IMR-90 (cell line): ENCODE measurements at regions not wholly inside any gene's neighbourhood (a gene's known extent, or its start where the extent isn't known, plus 50 kb on each side); places are given as distances from the start of the nearest gene placed in this dataset.

Source experiments
- ATAC-seq: fragments of 200-7000 bp; cut with Tn5 transposase; 2 replicates; pipeline ENCODE4 v1.9.1; 2020; ENCODE audit warnings: low read depth, mild to moderate bottlenecking, moderate library complexity
- BruUV-seq: library from RNA; stranded (reverse); fragments of 400-500 nt; replicated peaks from 2 replicates; lab custom pipeline; 2021; lab: Mats Ljungman, UMichigan
- CTCF ChIA-PET: fragments of 300-600 bp; formaldehyde crosslinking; extraction: SDS; loops from one replicate; lab custom pipeline; 2021; ENCODE audit warnings: antibody characterized with exemption; lab: Yijun Ruan, JAX
- POLR2A ChIA-PET: fragments of 300-600 bp; sonication (Branson Sonifier 250); formaldehyde crosslinking; loops from one replicate; lab custom pipeline; 2022; ENCODE audit warnings: antibody characterized with exemption; ENCODE audit not compliant: unreplicated experiment; lab: Charles Lee
- DNase-seq: peaks from one replicate; pipeline ENCODE4 v3.0.0; 2013
- H2AFZ ChIP-seq: replicated peaks from 2 replicates; pipeline ENCODE3; 2013; ENCODE audit warnings: low read length, mild to moderate bottlenecking; ENCODE audit not compliant: poor library complexity
- H2AK5ac ChIP-seq: 2 replicates; pipeline ENCODE4 v1.6.1; 2013; ENCODE audit warnings: low read depth, low read length, inconsistent platforms
- H2AK9ac ChIP-seq: replicated peaks from 2 replicates; pipeline ENCODE3; 2013; ENCODE audit warnings: mild to moderate bottlenecking, low read depth, low read length, moderate library complexity; ENCODE audit not compliant: poor library complexity
- H2BK120ac ChIP-seq: 2 replicates; pipeline ENCODE4 v1.6.1; 2013; ENCODE audit warnings: low read depth, low read length, inconsistent platforms
- H2BK15ac ChIP-seq: 3 replicates; pipeline ENCODE4 v1.6.1; 2013; ENCODE audit warnings: low read depth, low read length, inconsistent platforms
- H2BK20ac ChIP-seq: 2 replicates; pipeline ENCODE4 v1.6.1; 2013; ENCODE audit warnings: low read depth, mild to moderate bottlenecking, inconsistent platforms, low read length, moderate library complexity
- H2BK5ac ChIP-seq: 2 replicates; pipeline ENCODE4 v1.6.1; 2013; ENCODE audit warnings: mild to moderate bottlenecking, low read depth, low read length, inconsistent platforms; ENCODE audit not compliant: poor library complexity, severe bottlenecking
- H3K14ac ChIP-seq: replicated peaks from 2 replicates; pipeline ENCODE4 v1.6.1; 2013; ENCODE audit warnings: low read depth, low read length, inconsistent platforms
- H3K18ac ChIP-seq: 2 replicates; pipeline ENCODE4 v1.6.1; 2013; ENCODE audit warnings: low read depth, low read length, control low read depth
- H3K23ac ChIP-seq: 2 replicates; pipeline ENCODE4 v1.6.1; 2013; ENCODE audit warnings: low read depth, low read length, inconsistent platforms
- H3K27ac ChIP-seq: 2 replicates; pipeline ENCODE4 v1.5.1; 2013; ENCODE audit warnings: mild to moderate bottlenecking, control low read depth, low read length; ENCODE audit not compliant: insufficient read depth
- H3K27me3 ChIP-seq: 2 replicates; pipeline ENCODE4 v1.6.1; 2013; ENCODE audit warnings: low read length; ENCODE audit not compliant: control insufficient read depth, insufficient read depth
- H3K36me3 ChIP-seq: 2 replicates; pipeline ENCODE4 v1.6.1; 2013; ENCODE audit warnings: low read length, mixed read lengths; ENCODE audit not compliant: control insufficient read depth, insufficient read depth
- H3K4ac ChIP-seq: 2 replicates; pipeline ENCODE4 v1.6.1; 2013; ENCODE audit warnings: low read depth, low read length, inconsistent platforms
- H3K4me1 ChIP-seq: 2 replicates; pipeline ENCODE4 v1.6.1; 2013; ENCODE audit warnings: low read length, mixed read lengths; ENCODE audit not compliant: control insufficient read depth, insufficient read depth
- H3K4me2 ChIP-seq: 2 replicates; pipeline ENCODE4 v1.6.1; 2013; ENCODE audit warnings: low read depth, mild to moderate bottlenecking, control low read depth, low read length, moderate library complexity
- H3K4me3 ChIP-seq: 2 replicates; pipeline ENCODE4 v1.5.1; 2013; ENCODE audit warnings: low read depth, mild to moderate bottlenecking, control low read depth, low read length, moderate library complexity; ENCODE audit not compliant: insufficient read depth
- H3K56ac ChIP-seq: 2 replicates; pipeline ENCODE4 v1.6.1; 2013; ENCODE audit warnings: low read length, inconsistent platforms; ENCODE audit not compliant: insufficient read depth; ENCODE audit errors: extremely low read depth
- H3K79me1 ChIP-seq, 2 experiments: 2 replicates each; pipeline ENCODE4 v1.6.1; 2013; ENCODE audit warnings: low read length in 2 of 2, inconsistent platforms in 1 of 2, low read depth in 1 of 2
- H3K9ac ChIP-seq: 2 replicates; pipeline ENCODE4 v1.6.1; 2013; ENCODE audit warnings: low read depth, low read length, control low read depth
- H3K9me1 ChIP-seq: 2 replicates; pipeline ENCODE4 v1.6.1; 2013; ENCODE audit warnings: low read length, inconsistent platforms; ENCODE audit not compliant: insufficient read depth
- H3K9me3 ChIP-seq: 2 replicates; pipeline ENCODE4 v1.6.1; 2013; ENCODE audit warnings: low read length; ENCODE audit not compliant: control insufficient read depth, insufficient read depth
- H4K20me1 ChIP-seq: 2 replicates; pipeline ENCODE4 v1.6.1; 2013; ENCODE audit warnings: low read length, inconsistent platforms; ENCODE audit not compliant: insufficient read depth
- H4K5ac ChIP-seq: 2 replicates; pipeline ENCODE4 v1.6.1; 2013; ENCODE audit warnings: mild to moderate bottlenecking, low read depth, low read length, control low read depth
- H4K8ac ChIP-seq, 2 experiments: 2 replicates each; pipeline ENCODE4 v1.6.1; 2013; ENCODE audit warnings: low read depth in 2 of 2, low read length in 2 of 2, control low read depth in 1 of 2, inconsistent platforms in 1 of 2
- H4K91ac ChIP-seq: 2 replicates; pipeline ENCODE4 v1.6.1; 2013; ENCODE audit warnings: low read depth, low read length, inconsistent platforms; ENCODE audit not compliant: insufficient read depth
- CTCF ChIP-seq: conservative IDR thresholded peaks from 2 replicates; pipeline ENCODE4 v1.5.1; 2012; ENCODE audit warnings: mild to moderate bottlenecking, low read depth, low read length, improper control_type of control experiment
- MXI1 ChIP-seq: IDR thresholded peaks from 2 replicates; pipeline ENCODE4 v1.6.1; 2012; ENCODE audit warnings: low read depth, mild to moderate bottlenecking, low read length, moderate library complexity, borderline replicate concordance
- WGBS, 2 experiments: methylation state at CpG; one replicate each; pipeline versions ENCODE4 v1.1.5 to v1.1.7; 2013; ENCODE audit warnings: missing lambda C conversion rate in 2 of 2; ENCODE audit not compliant: insufficient read length in 1 of 2; ENCODE audit errors: extremely low coverage in 2 of 2; 5-methylcytosine and 5-hydroxymethylcytosine counted together
- dilution Hi-C: fragments of 300-500 bp; cut with HindIII; formaldehyde crosslinking; loops from one replicate; pipeline ENCODE4 v1.14.3; 2018; ENCODE audit warnings: low sequenced_read_pairs; ENCODE audit not compliant: unreplicated experiment
- in situ Hi-C: fragments of 300-500 bp; cut with MboI; formaldehyde crosslinking; loops from 3 replicates; pipeline ENCODE4 v1.14.3; 2019; ENCODE audit warnings: low sequenced_read_pairs, inconsistent platforms, mixed read lengths
- intact Hi-C: fragments of 100-400 bp; cut with micrococcal nuclease; formaldehyde crosslinking; loops from 2 replicates; pipeline ENCODE4 v1.10.0; 2022

DNA sequence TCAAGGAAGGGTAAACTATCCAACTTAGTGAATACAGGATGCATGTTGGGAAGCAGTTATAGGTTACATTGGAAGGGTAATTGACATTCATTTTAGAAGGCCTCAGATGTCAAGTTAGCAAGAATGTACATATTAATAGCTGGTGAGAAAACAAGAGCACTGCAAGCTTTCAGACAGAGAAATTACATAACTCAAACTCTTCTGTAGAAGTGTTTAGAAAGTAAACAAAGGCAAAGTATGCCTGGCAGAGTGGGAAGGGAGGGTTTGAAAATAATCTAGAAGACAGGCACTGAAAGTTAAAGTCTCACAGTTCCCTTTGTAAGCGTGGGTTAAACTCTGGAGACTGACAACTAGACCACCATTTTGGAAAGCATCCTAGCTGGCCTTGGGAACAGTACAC lies 406.2 kb downstream of the ANKRD50 start:
- ChIA-PET POLR2A (no interaction called here), CTCF (no interaction called here)
- Histone ChIP-seq H4K5ac (no peak overlapping the region), H2BK15ac (no peak overlapping the region), H3K4me1 (no peaks in the 10 kb centered on the region), H3K9me3 (no peaks in the 10 kb centered on the region), H2BK120ac (no peak overlapping the region), H2AK5ac (no peak overlapping the region), H4K91ac (no peak overlapping the region), H4K8ac (no peak overlapping the region), H2AFZ (no peak overlapping the region), H3K79me1 (no peaks in the 10 kb centered on the region), H3K23ac (no peak overlapping the region), H3K4ac (no peak overlapping the region), H3K27ac (no peak overlapping the region), H2BK5ac (no peak overlapping the region), H4K20me1 (no peaks in the 10 kb centered on the region), H3K27me3 (no peaks in the 10 kb centered on the region; the same call in 1 of the 2 replicates), H3K4me3 (no peak overlapping the region), H3K14ac (no peak overlapping the region), H3K56ac (no peak overlapping the region), H3K4me2 (no peak overlapping the region), H2BK20ac (no peak overlapping the region), H3K9me1 (no peaks in the 10 kb centered on the region), H2AK9ac (no peak overlapping the region), H3K36me3 (no peaks in the 10 kb centered on the region), H3K9ac (no peak overlapping the region), H3K18ac (no peak overlapping the region)
- intact Hi-C loops (no loop called here), in situ Hi-C loops (no loop called here), dilution Hi-C loops (no loop called here)
- ATAC-seq (no peak), DNase-seq (no peak)
- TF ChIP-seq CTCF (no peak), MXI1 (no peak)
- no TSS peak for BruUV-seq
- no CpG with 5 or more reads among the region's 1 CpG for WGBS, 2 experiments
